B cell (primary cell): ENCODE measurements at regions not wholly inside any gene's neighbourhood (a gene's known extent, or its start where the extent isn't known, plus 50 kb on each side); places are given as distances from the start of the nearest gene placed in this dataset.

Experiments used
- CTCF ChIP-seq: fragments of 200-600 bp; IDR thresholded peaks from one replicate; pipeline ENCODE4 v1.8.0; 2022; ENCODE audit warnings: antibody characterized with exemption, mild to moderate bottlenecking
- EZH2 ChIP-seq: IDR thresholded peaks from 2 replicates; pipeline ENCODE4 v1.6.1; 2012; ENCODE audit warnings: borderline replicate concordance, low read depth, mild to moderate bottlenecking, moderate library complexity, low read length; ENCODE audit not compliant: insufficient read depth, poor library complexity, severe bottlenecking

DNA sequence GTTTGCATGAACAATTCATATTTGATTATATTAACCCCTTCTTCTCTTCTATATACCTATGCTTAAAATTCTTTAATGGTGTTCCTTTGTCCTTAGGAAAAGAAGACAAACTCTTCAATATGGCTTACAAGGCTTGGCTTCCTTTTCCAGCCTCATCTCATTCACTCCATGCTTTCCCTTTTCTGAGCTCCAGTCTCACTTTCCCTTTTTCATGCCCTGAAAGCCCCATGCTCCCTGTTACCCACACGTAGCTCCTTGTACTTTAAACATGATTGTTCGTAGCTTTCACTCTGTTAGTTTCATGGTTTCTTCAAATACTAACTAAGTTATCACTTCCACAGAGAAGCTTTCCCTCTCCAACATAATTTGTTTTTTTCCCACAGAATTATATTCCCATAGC lies 161.3 kb downstream of the UBE2E3 start:
- no peak for TF ChIP-seq CTCF
- no peak for TF ChIP-seq EZH2
